RWPE2 (cell line): ENCODE measurements at regions not wholly inside any gene's neighbourhood (a gene's known extent, or its start where the extent isn't known, plus 50 kb on each side); places are given as distances from the start of the nearest gene placed in this dataset.

Source experiments
- ATAC-seq: fragments of 200-7000 bp; cut with Tn5 transposase; 3 replicates; pipeline ENCODE4 v1.9.1; 2021; ENCODE audit warnings: low read depth
- DNase-seq: peaks from one replicate; pipeline ENCODE4 v3.0.0-alpha.2; 2020; ENCODE audit warnings: low spot score
- H3K27ac ChIP-seq: fragments of 450-650 bp; 2 replicates; pipeline ENCODE4 v1.5.1; 2017; ENCODE audit warnings: mild to moderate bottlenecking; ENCODE audit not compliant: poor library complexity, severe bottlenecking
- H3K27me3 ChIP-seq: fragments of 250-450 bp; sonication (Bioruptor Pico); 2 replicates; pipeline ENCODE4 v1.5.1; 2021; ENCODE audit warnings: mild to moderate bottlenecking, moderate library complexity; ENCODE audit not compliant: insufficient read depth, poor library complexity, severe bottlenecking
- H3K36me3 ChIP-seq: fragments of 250-450 bp; sonication (Bioruptor Pico); 2 replicates; pipeline ENCODE4 v1.5.1; 2020; ENCODE audit warnings: low read depth, mild to moderate bottlenecking, moderate library complexity
- H3K4me1 ChIP-seq: fragments of 250-450 bp; sonication (Bioruptor Pico); 2 replicates; pipeline ENCODE4 v1.5.1; 2021; ENCODE audit warnings: mild to moderate bottlenecking, moderate library complexity; ENCODE audit not compliant: insufficient read depth, poor library complexity, severe bottlenecking
- H3K4me3 ChIP-seq: fragments of 250-450 bp; sonication (Bioruptor Pico); 2 replicates; pipeline ENCODE4 v1.5.1; 2021; ENCODE audit warnings: mild to moderate bottlenecking, moderate library complexity; ENCODE audit not compliant: severe bottlenecking
- H3K9me3 ChIP-seq: fragments of 250-450 bp; sonication (Bioruptor Pico); 2 replicates; pipeline ENCODE4 v1.5.1; 2021; ENCODE audit warnings: mild to moderate bottlenecking, moderate library complexity; ENCODE audit not compliant: severe bottlenecking
- CTCF ChIP-seq: fragments of 450-650 bp; IDR thresholded peaks from one replicate; pipeline ENCODE4 v1.5.1; 2017; ENCODE audit warnings: mild to moderate bottlenecking, moderate library complexity; ENCODE audit not compliant: poor library complexity, severe bottlenecking

GRCh38 chr11:80186692-80187091, 745.9 kb upstream of the TENM4 start:
- no peak for TF ChIP-seq CTCF
- H3K36me3 ChIP-seq = no peaks in the 10 kb centered on the region
- H3K4me1 ChIP-seq = no peaks in the 10 kb centered on the region
- no peak for DNase-seq
- no peaks in the 10 kb centered on the region for H3K27me3 ChIP-seq
- no peak for ATAC-seq
- no peak overlapping the region for H3K4me3 ChIP-seq
- no peak overlapping the region for H3K27ac ChIP-seq
- H3K9me3 ChIP-seq = no peaks in the 10 kb centered on the region

GRCh38 chr11:80182901-80183300, 742.1 kb upstream of the TENM4 start:
- no peaks in the 10 kb centered on the region for H3K27me3 ChIP-seq
- no peaks in the 10 kb centered on the region for H3K4me1 ChIP-seq
- no peaks in the 10 kb centered on the region for H3K36me3 ChIP-seq
- TF ChIP-seq CTCF = no peak
- no peak overlapping the region for H3K4me3 ChIP-seq
- no peaks in the 10 kb centered on the region for H3K9me3 ChIP-seq
- DNase-seq = no peak
- no peak overlapping the region for H3K27ac ChIP-seq
- no peak for ATAC-seq

GRCh38 chr11:80173371-80174136, 732.7 kb upstream of the TENM4 start:
- ATAC-seq = no peak
- no peak overlapping the region for H3K4me3 ChIP-seq
- no peak for TF ChIP-seq CTCF
- no peak overlapping the region for H3K27ac ChIP-seq
- no peaks in the 10 kb centered on the region for H3K36me3 ChIP-seq
- H3K9me3 ChIP-seq = no peaks in the 10 kb centered on the region
- H3K27me3 ChIP-seq = no peaks in the 10 kb centered on the region
- no peaks in the 10 kb centered on the region for H3K4me1 ChIP-seq
- no peak for DNase-seq

GRCh38 chr11:80168796-80169195, 728.0 kb upstream of the TENM4 start:
- DNase-seq (no peak), ATAC-seq (no peak)
- Histone ChIP-seq H3K4me1 (no peaks in the 10 kb centered on the region), H3K27ac (no peak overlapping the region), H3K4me3 (no peak overlapping the region), H3K27me3 (no peaks in the 10 kb centered on the region), H3K9me3 (no peaks in the 10 kb centered on the region), H3K36me3 (no peaks in the 10 kb centered on the region)
- TF ChIP-seq CTCF = no peak

- no peak for TF ChIP-seq CTCF
Observed at GRCh38 chr11:80167766-80168165, 726.9 kb upstream of the TENM4 start.

More at GRCh38 chr11:80167766-80168165, 726.9 kb upstream of the TENM4 start:
- no peaks in the 10 kb centered on the region for H3K4me1 ChIP-seq
- no peak overlapping the region for H3K27ac ChIP-seq
- DNase-seq (no peak), ATAC-seq (no peak)
- H3K36me3 ChIP-seq = no peaks in the 10 kb centered on the region
- no peaks in the 10 kb centered on the region for H3K27me3 ChIP-seq
- no peaks in the 10 kb centered on the region for H3K9me3 ChIP-seq
- H3K4me3 ChIP-seq = no peak overlapping the region
